Caco-2 (cell line): ENCODE measurements at regions not wholly inside any gene's neighbourhood (a gene's known extent, or its start where the extent isn't known, plus 50 kb on each side); places are given as distances from the start of the nearest gene placed in this dataset.

Source experiments
- BruUV-seq: library from RNA; stranded (reverse); fragments of 400-500 nt; replicated peaks from 2 replicates; lab custom pipeline; 2021; lab: Mats Ljungman, UMichigan
- CTCF ChIA-PET: fragments of 300-600 bp; sonication (Branson Sonifier 250); formaldehyde crosslinking; loops from one replicate; lab custom pipeline; 2022; ENCODE audit warnings: antibody characterized with exemption; lab: Charles Lee
- POLR2A ChIA-PET: fragments of 300-600 bp; sonication (Branson Sonifier 250); formaldehyde crosslinking; loops from one replicate; lab custom pipeline; 2022; ENCODE audit warnings: antibody characterized with exemption; lab: Charles Lee
- DNase-seq, 2 experiments: peaks; one replicate each; pipeline versions ENCODE4 v3.0.0 to v3.0.0-alpha.2; 2020 to 2022
- H3K27me3 ChIP-seq: replicated peaks from 2 replicates; pipeline ENCODE4 v1.6.0; 2011; ENCODE audit warnings: low read length; ENCODE audit not compliant: control insufficient read depth, insufficient read depth
- H3K36me3 ChIP-seq: 2 replicates; pipeline ENCODE4 v1.5.1; 2011; ENCODE audit warnings: low read length; ENCODE audit not compliant: control insufficient read depth, insufficient read depth
- H3K4me1 ChIP-seq: fragments of 250-450 bp; sonication (Bioruptor Pico); 2 replicates; pipeline ENCODE4 v1.5.1; 2020; ENCODE audit warnings: mild to moderate bottlenecking
- H3K4me3 ChIP-seq: 2 replicates; pipeline ENCODE4 v1.5.1; 2011; ENCODE audit warnings: low read depth, mild to moderate bottlenecking, control low read depth, low read length
- H3K9me3 ChIP-seq: fragments of 250-450 bp; sonication (Bioruptor Pico); 2 replicates; pipeline ENCODE4 v1.5.1; 2020; ENCODE audit warnings: mild to moderate bottlenecking, moderate library complexity
- H3K27ac Mint-ChIP-seq: one replicate; pipeline ENCODE4 v1.8.0; 2022; ENCODE audit warnings: mixed read lengths; ENCODE audit not compliant: unreplicated experiment
- H3K27me3 Mint-ChIP-seq: one replicate; pipeline ENCODE4 v1.8.0; 2022; ENCODE audit warnings: mixed read lengths; ENCODE audit not compliant: insufficient read depth, unreplicated experiment
- H3K36me3 Mint-ChIP-seq: one replicate; pipeline ENCODE4 v1.8.0; 2022; ENCODE audit warnings: mild to moderate bottlenecking, mixed read lengths; ENCODE audit not compliant: insufficient read depth, unreplicated experiment
- H3K4me1 Mint-ChIP-seq: one replicate; pipeline ENCODE4 v1.8.0; 2022; ENCODE audit warnings: low read depth, mixed read lengths; ENCODE audit not compliant: unreplicated experiment
- H3K4me3 Mint-ChIP-seq: one replicate; pipeline ENCODE4 v1.8.0; 2022; ENCODE audit warnings: mild to moderate bottlenecking, moderate library complexity, mixed read lengths; ENCODE audit not compliant: unreplicated experiment
- H3K9me3 Mint-ChIP-seq: one replicate; pipeline ENCODE4 v1.8.0; 2022; ENCODE audit warnings: mixed read lengths; ENCODE audit not compliant: unreplicated experiment
- CTCF ChIP-seq, 2 experiments: fragments of 200-600 bp in 1 of 2; IDR thresholded peaks; 1 replicate in 1 of 2; 2 replicates in 1 of 2; pipeline versions ENCODE4 v1.5.1 to v1.8.0; 2011 to 2022; ENCODE audit warnings: antibody characterized with exemption in 1 of 2, control low read depth in 1 of 2, inconsistent platforms in 1 of 2, low read depth in 1 of 2, low read length in 1 of 2, mild to moderate bottlenecking in 1 of 2, moderate library complexity in 1 of 2; ENCODE audit not compliant: insufficient read depth in 1 of 2, severe bottlenecking in 1 of 2, unreplicated experiment in 1 of 2
- intact Hi-C: fragments of 100-400 bp; cut with micrococcal nuclease; formaldehyde crosslinking; loops from one replicate; pipeline ENCODE4 v1.10.0; 2022; ENCODE audit not compliant: unreplicated experiment

GRCh38 chr12:38154096-38155019, 162.2 kb upstream of the ALG10B start:
- Mint-ChIP-seq H3K9me3 (peaks cover 2% of the 10 kb centered on the region), H3K27me3 (peaks cover 6% of the 10 kb centered on the region), H3K4me1 (no peaks in the 10 kb centered on the region), H3K36me3 (no peaks in the 10 kb centered on the region), H3K4me3 (no peak overlapping the region), H3K27ac (no peak overlapping the region)
- TF ChIP-seq CTCF (IDR thresholded peaks at IDR 0.05; ENCODE audit: insufficient read depth in 1 of 2, low read depth in 1 of 2, low read length in 1 of 2, severe bottlenecking in 1 of 2, unreplicated experiment in 1 of 2) = no peak
- Histone ChIP-seq H3K36me3 (no peaks in the 10 kb centered on the region), H3K4me1 (no peaks in the 10 kb centered on the region), H3K9me3 (peaks cover 3% of the 10 kb centered on the region; the same call in 1 of the 2 replicates), H3K27me3 (no peaks in the 10 kb centered on the region), H3K4me3 (no peak overlapping the region)
- CTCF ChIA-PET = no interaction called here
- DNase-seq = no peak
- POLR2A ChIA-PET = no interaction called here
- intact Hi-C loops = no loop called here
- no TSS peak for BruUV-seq

GRCh38 chr12:38155020-38155395, 161.6 kb upstream of the ALG10B start:
- no TSS peak for BruUV-seq
- no peak overlapping the region for H3K4me3 Mint-ChIP-seq
- H3K4me3 ChIP-seq = no peak overlapping the region
- no peaks in the 10 kb centered on the region for H3K27me3 ChIP-seq
- no peaks in the 10 kb centered on the region for H3K9me3 Mint-ChIP-seq
- TF ChIP-seq CTCF (IDR thresholded peaks at IDR 0.05; ENCODE audit: insufficient read depth in 1 of 2, low read depth in 1 of 2, low read length in 1 of 2, severe bottlenecking in 1 of 2, unreplicated experiment in 1 of 2) = no peak
- H3K27me3 Mint-ChIP-seq = peaks cover 6% of the 10 kb centered on the region
- intact Hi-C loops = no loop called here
- CTCF ChIA-PET = no interaction called here
- POLR2A ChIA-PET = no interaction called here
- H3K36me3 ChIP-seq = no peaks in the 10 kb centered on the region
- DNase-seq = no peak
- H3K4me1 ChIP-seq = no peaks in the 10 kb centered on the region
- no peaks in the 10 kb centered on the region for H3K4me1 Mint-ChIP-seq
- H3K36me3 Mint-ChIP-seq = no peaks in the 10 kb centered on the region
- peaks cover 3% of the 10 kb centered on the region; the same call in 1 of the 2 replicates for H3K9me3 ChIP-seq
- H3K27ac Mint-ChIP-seq = no peak overlapping the region

GRCh38 chr12:38155526-38156496, 160.8 kb upstream of the ALG10B start:
- no peaks in the 10 kb centered on the region for H3K9me3 Mint-ChIP-seq

More at GRCh38 chr12:38155526-38156496, 160.8 kb upstream of the ALG10B start:
- Histone ChIP-seq H3K4me1 (no peaks in the 10 kb centered on the region), H3K36me3 (no peaks in the 10 kb centered on the region), H3K4me3 (no peak overlapping the region), H3K27me3 (no peaks in the 10 kb centered on the region), H3K9me3 (peaks cover 3% of the 10 kb centered on the region; the same call in 1 of the 2 replicates)
- intact Hi-C loops = no loop called here
- H3K36me3 Mint-ChIP-seq = no peaks in the 10 kb centered on the region
- ChIA-PET CTCF (no interaction called here), POLR2A (no interaction called here)
- no TSS peak for BruUV-seq
- TF ChIP-seq CTCF (IDR thresholded peaks at IDR 0.05; ENCODE audit: insufficient read depth in 1 of 2, low read depth in 1 of 2, low read length in 1 of 2, severe bottlenecking in 1 of 2, unreplicated experiment in 1 of 2) = no peak
- no peak overlapping the region for H3K4me3 Mint-ChIP-seq
- DNase-seq = no peak
- peaks cover 6% of the 10 kb centered on the region for H3K27me3 Mint-ChIP-seq
- no peaks in the 10 kb centered on the region for H3K4me1 Mint-ChIP-seq
- no peak overlapping the region for H3K27ac Mint-ChIP-seq
